GM19452 (cell line): ENCODE measurements at regions not wholly inside any gene's neighbourhood (a gene's known extent, or its start where the extent isn't known, plus 50 kb on each side); places are given as distances from the start of the nearest gene placed in this dataset.

Experiments used
- ATAC-seq: cut with Tn5 transposase; IDR thresholded peaks from one replicate; pipeline ENCODE4 v1.9.1; 2021; ENCODE audit not compliant: unreplicated experiment

- ATAC-seq: no peak
Measured at GRCh38 chr7:84821671-84822534, 365.0 kb downstream of the SEMA3D start.

GRCh38 chr7:84820481-84820880, 366.4 kb downstream of the SEMA3D start:
- no peak for ATAC-seq

GRCh38 chr7:84817016-84817415, 369.8 kb downstream of the SEMA3D start:
- ATAC-seq: no peak

- no peak for ATAC-seq
Measured at GRCh38 chr7:84813376-84813775, 373.5 kb downstream of the SEMA3D start.

- no peak for ATAC-seq
Measured at GRCh38 chr7:84812021-84812420, 374.8 kb downstream of the SEMA3D start.

GRCh38 chr7:84811362-84811761, 375.5 kb downstream of the SEMA3D start:
- ATAC-seq: no peak

- no peak for ATAC-seq
Measured at GRCh38 chr7:84809877-84810276, 377.0 kb downstream of the SEMA3D start.

GRCh38 chr7:84803979-84804378, 382.9 kb downstream of the SEMA3D start:
- no peak for ATAC-seq

GRCh38 chr7:84801396-84801795, 385.5 kb downstream of the SEMA3D start:
- ATAC-seq: no peak

- no peak for ATAC-seq
Measured at GRCh38 chr7:84800846-84801245, 386.0 kb downstream of the SEMA3D start.

- ATAC-seq: no peak
Measured at GRCh38 chr7:84799106-84799505, 387.8 kb downstream of the SEMA3D start.

- no peak for ATAC-seq
Measured at GRCh38 chr7:84792231-84792893, 394.5 kb downstream of the SEMA3D start.

- no peak for ATAC-seq
Measured at GRCh38 chr7:84790882-84791281, 396.0 kb downstream of the SEMA3D start.

- no peak for ATAC-seq
Measured at GRCh38 chr7:84786073-84786472, 400.8 kb downstream of the SEMA3D start.

GRCh38 chr7:84784450-84784849, 402.4 kb downstream of the SEMA3D start:
- no peak for ATAC-seq

- ATAC-seq: no peak
Measured at GRCh38 chr7:84783141-84783778, 403.6 kb downstream of the SEMA3D start.

GRCh38 chr7:84781838-84782237, 405.0 kb downstream of the SEMA3D start:
- no peak for ATAC-seq

- ATAC-seq: no peak
Measured at GRCh38 chr7:84780158-84781124, 406.4 kb downstream of the SEMA3D start.

GRCh38 chr7:84757761-84758160, 429.1 kb downstream of the SEMA3D start:
- no peak for ATAC-seq

- ATAC-seq: no peak
Measured at GRCh38 chr7:84746353-84746752, 440.5 kb downstream of the SEMA3D start.

- no peak for ATAC-seq
Measured at GRCh38 chr7:84744385-84744784, 442.5 kb downstream of the SEMA3D start.
